Epidermal melanocyte (primary cell): ENCODE measurements at regions not wholly inside any gene's neighbourhood (a gene's known extent, or its start where the extent isn't known, plus 50 kb on each side); places are given as distances from the start of the nearest gene placed in this dataset.

ENCODE experiments used
- DNase-seq: peaks from one replicate; pipeline ENCODE4 v3.0.0; 2011; ENCODE audit warnings: low spot score; ENCODE audit not compliant: insufficient read length

DNA sequence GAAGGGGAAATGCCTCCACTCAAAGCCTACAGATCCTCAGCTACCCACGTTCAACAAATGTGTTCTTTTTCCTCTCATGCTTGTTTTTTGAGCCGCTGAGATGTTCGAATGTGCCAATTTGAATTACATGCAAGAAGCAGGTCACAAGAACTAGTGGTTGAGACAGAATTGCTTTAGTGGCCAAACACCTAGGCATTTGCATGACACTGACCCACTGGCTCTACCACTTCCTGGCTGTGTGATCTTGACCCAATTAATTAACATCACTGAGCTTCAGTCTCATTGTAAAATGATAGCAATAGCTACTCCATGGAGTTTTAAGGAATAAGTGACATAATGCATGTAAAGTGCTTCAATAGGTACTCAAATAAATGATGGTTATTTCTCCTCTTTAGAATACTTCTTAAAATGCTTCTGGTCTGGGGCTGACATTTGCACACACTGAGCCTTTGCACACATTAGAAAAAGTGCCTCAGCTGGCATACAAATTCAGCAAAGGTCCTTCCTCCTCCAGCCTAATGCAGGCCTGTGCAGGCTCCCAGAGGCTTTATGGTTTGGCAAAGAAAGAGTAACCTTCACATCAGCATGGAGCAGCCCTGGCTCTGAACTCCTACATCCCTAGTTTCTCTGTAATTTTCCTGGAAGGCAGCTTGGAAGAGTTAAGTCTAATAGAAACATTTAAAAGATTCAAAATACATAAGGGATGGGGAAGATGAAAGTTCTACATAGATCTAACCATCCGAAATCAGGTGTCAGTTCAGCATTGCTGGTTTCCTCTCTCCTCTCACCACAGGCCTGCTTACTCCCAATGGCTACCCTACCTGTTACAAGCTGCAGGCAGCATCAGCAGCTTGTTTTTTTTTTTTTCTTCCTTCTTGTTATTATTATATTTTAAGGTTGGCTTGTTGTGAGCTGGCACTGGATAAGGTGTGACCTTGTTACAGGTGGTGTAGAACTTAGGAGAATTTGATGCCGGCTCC lies 107.4 kb downstream of the TBX19 start:
- DNase-seq = no peak

DNA sequence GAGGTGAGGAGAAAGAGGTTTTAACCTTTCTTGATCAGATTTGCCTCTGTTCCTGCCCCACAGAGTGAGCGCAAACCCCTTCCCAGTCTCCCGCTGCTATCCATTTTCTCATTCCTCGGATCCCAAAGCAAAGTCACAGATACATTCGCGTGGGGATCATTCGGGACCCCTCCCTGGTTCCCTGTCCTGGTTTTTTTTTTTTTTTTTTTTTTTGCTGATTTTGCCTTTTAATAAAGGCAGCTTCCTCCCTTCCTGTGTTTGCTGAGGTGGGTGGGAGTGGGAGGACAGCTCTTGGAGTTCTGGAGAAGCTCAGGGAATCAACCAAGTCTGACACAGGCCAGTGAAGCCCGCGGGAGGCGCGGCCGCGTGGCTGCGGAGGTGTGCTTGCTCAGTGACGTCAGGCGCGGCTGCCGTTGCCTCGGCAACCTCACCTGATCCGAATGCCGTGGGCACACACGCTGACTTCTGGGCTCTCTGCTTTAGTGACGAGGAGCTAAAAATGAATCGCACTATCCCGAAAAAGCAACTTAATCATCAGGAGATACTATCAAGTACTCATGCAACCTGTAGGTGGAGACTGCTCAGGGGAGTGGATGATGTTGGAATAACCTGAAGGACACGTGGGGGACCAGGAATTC lies 106.4 kb downstream of the TBX19 start:
- no peak for DNase-seq

DNA sequence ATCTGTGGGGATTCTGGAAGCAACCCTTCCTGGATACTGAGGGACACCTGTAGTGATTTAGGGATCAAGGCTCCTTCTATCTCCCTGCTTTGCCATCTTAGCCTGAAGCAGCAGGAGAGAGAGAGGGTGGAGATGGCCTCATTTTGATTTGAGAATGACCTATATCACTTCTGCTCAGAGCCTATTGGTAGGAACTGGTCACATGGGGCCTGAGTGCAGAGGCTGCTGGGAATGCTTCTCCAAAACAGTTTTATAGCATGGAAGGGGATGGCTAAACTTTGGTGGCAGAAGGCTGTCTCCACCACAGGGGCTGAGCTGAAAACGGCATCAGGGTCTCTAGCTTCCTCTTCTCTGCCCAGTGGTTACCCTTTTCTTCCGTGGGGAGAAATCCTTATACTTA lies 105.8 kb downstream of the TBX19 start:
- DNase-seq = no peak

DNA sequence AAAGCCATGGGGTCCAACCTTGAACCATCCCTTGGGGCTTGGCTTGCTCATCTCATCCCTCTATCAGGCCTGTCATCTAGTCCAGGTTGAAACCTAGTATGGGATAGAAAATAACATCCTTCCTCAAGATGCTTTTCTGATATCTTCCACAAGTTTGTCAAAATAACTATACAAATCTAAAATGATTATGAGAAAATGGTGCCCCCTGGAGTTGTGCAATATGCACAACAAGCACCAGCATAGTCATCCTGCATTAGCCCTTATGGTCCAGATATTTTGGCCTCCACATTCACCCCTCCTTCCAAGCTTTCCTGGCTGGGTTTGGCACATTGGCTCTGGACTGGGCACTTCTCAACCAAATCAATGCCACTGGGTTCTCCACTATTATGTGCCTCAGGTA lies 101.2 kb downstream of the TBX19 start:
- DNase-seq = no peak

DNA sequence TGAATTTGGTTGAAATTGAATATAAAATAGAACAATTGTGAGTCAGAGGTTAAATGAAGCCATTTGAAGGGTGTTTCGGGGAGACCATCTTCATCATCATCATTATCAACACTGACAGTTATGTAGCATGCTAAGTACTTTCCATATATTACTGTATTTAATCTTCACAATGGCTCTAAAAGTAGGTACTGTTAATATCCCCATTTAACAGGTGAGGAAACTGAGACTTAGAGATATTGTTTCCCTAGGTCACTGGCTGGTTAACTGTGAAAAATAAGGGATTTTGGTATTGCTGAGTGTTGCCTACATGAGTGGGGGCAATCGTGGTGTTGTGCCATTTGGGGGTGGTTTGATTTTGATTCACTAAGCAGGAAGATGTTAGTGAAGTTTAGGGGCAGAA lies 100.3 kb downstream of the TBX19 start:
- no peak for DNase-seq

DNA sequence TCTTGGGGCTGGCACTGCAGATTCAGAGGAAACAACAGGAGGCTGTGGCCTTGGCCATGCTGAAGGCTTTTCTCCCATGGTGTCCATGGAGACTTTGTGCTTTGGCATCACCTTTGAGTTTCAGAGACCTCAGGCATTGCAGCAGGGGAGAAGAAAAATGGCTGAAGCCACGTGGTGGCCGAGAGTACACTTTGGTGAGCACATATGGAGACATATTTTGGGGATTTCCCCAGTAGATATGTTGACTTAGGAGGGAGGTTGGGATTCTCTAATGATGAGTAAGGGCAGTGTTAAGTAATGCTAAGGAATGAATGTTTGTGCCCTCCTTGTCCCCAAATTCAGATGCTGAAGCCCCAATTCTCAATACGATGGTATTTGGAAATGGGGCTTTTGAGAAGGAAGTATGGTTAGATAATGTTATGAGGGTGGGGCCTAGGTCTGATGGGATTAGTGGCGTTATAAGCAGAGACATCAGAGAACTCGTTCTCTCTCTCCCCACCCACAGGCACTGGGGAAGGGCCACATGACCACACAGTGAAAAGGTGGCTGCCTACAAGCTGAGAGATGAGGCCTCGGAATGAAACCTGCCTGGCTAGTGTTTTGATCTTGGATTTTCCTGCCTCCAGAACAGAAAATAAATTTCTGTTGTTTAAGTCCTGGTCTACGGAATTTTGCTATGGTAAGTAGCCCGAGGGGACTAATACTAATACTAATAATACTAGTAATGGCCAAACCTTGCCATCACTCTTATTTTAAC lies 98.6 kb downstream of the TBX19 start:
- DNase-seq = no peak

DNA sequence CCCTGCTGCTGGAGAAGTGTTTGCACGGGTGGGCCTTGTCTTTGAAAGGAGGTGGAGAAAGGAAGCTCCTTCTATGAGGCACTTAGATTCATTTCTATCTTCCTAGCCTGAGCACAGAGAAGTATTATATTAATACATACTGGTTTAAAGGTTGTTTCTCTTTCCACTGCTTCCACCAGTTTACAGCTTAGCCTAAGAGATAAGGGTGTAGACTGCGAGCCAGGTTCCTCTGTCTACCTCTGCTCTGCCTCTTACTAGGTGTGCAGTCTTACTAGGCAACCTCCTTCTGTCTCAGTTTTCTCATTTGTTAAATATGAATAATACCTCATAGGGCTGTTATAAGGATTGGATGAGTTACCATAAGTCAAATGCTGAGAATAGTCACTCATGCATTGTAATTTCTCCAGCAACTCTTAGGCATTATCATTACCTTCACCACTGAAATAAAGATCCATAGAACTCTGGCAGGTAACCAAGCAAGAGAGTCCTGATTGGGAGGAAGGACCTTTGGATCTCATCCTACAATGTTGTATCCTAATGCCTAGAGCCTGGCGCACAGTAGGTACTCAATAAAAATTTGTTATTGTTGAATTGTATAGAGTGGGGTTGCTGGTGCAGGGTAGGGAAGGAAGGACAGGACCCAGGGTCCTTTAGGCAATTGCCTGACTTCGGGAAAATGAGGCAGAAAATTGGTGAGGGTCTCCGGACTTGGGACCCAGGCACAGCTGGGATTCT lies 95.1 kb downstream of the TBX19 start:
- DNase-seq = no peak

DNA sequence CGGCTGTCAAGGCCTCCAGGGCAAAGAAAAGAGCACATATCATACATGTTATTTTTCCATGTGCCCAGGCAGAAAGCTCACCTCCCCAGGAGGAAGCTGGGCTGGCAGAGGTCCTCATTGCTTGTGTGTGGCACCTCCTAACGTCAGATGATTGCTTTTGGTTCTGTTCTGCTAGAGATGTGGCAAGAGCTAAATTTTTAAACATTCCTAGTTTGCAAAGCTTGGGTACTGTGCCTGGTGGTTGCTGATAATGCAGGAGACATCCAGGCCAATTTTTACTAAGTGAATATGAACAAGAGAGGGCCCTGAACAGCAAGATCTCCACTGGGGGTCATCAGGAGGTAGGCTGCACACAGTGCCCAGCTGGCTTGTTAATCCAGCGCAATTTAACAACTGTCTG lies 93.9 kb downstream of the TBX19 start:
- DNase-seq = no peak

DNA sequence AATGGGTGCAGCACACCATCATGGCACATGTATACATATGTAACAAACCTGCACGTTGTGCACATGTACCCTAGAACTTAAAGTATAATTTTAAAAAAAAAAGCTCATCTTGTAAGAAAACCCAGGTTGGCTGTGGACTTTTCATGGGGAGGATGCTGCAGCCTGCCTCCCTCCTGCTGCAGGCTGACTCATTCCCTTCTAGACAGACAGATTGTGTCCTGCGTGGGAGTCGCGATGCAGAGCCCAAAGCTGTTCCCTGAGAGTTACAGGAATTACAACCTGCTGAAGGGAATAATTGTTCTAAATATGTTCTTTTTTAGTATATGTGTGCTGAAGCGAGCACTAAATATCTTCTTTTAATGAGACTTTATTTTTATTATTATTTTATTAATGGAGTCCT lies 93.2 kb downstream of the TBX19 start:
- DNase-seq = no peak

DNA sequence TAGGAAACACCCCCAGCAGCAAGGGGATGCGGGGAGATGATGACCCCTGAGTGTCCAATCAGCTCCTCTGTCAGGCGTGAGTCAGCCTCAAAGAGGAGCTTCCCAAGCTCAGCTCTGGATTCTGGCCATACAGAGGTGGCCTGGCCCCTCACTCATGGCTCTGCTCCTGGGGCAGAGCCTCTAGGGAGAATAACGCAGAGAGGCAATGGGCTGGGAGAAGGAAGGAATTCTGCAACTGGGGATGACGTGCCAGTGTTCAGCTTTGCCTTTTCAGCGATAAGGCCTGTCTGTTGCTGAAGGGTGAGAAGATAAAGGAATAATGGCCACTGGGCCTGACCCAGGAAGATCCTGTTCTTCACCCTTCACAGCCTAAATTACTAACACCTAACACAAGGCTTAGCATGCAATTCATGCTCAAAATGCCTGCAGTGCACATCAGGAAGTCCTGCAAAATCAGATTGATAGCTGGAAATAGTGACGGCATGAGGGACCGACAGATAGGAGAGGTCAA lies 92.2 kb downstream of the TBX19 start:
- DNase-seq = no peak

DNA sequence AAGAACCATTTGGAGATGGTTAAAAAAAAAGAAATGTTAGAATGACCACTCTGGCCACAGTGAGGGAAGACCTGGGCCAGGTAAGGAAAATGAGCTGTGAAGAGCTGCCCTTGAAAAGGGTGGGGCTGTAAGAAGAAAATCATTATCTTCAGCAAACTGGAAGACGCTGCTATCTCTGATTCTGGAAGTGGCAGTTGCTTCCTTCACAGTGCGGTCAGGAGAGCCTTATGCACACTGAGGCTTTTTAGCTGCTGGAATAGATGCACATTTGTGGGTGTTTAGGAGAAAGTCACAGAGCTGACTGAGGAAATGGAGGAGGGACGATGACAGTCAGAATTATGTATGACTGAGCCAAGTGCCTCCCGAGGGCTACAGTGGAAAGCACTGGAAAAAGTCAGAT lies 91.6 kb downstream of the TBX19 start:
- no peak for DNase-seq

DNA sequence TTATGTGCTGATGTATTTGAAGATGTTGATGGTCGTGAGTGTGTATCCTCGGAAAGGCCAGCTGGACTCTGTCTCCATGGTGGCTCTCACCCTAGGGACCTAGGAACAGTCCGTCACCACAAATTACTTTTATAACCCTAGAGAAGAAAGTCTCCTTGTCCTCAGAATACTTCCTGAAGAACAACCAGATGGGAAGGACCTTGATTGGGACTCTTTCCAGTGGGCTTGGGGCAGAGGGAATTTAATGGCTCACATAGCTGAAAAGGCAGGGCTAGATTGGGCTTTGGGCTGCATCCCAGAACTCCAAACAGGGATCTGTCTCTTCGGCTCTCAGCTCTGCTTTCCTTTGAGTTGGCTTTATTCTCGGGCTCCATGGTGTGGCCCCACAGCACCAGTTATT lies 90.8 kb downstream of the TBX19 start:
- DNase-seq = no peak

DNA sequence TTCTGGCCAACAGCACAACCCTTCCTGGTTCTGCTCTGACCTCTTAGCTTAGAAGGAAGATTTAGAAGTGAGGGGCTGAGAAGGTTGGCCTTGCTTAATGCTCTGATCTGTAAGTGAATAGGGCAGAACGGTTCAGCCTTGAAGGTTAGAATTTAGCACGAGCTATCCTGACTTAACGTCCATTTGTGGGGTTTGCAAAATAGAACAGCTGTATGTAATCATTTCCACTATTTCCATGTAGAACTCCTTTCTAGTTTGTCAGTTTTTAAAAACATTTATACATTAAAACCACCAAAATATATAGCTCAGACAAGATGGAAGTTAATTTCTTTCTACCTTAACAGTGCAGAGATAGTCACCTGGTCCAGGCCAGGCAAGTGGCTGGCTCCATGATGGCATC lies 89.9 kb downstream of the TBX19 start:
- no peak for DNase-seq

DNA sequence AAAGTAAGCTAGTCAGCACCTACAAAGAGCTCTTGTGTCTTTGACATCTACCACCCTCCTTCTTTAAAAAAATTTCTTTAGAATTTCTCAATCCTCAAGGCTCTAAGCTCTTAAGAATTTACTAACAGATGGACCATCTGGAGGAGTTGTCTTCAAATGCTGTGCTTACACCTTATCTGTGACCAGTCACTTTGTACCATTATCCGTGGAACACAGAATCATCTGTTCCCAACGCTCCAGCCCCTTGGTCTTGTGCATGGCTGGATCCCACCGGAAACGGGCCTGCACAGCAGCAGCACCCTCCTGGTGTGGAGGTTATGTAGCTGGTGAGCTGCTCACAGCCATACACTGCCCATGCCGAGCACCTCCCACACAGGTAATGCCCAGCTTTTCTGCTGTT lies 89.0 kb downstream of the TBX19 start:
- no peak for DNase-seq

DNA sequence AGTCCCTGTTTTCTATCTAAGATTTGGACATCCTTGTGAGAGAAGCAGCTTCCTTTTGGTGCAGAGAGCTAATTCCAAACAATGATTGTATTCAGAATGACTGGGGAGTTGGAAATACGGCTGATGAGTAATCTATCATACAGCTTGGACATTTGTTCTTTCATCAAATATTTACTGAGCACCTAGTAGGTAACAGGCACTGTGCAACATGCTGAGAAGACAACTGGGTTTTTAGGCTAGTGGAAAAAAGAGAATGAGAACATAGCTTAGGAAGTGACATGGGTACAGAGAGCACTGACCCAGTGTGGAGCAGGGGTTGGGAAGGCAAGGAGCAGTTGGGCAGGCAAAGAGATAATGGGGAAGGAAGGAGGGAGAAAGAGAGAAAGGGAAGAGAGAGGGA lies 87.5 kb downstream of the TBX19 start:
- DNase-seq = no peak

DNA sequence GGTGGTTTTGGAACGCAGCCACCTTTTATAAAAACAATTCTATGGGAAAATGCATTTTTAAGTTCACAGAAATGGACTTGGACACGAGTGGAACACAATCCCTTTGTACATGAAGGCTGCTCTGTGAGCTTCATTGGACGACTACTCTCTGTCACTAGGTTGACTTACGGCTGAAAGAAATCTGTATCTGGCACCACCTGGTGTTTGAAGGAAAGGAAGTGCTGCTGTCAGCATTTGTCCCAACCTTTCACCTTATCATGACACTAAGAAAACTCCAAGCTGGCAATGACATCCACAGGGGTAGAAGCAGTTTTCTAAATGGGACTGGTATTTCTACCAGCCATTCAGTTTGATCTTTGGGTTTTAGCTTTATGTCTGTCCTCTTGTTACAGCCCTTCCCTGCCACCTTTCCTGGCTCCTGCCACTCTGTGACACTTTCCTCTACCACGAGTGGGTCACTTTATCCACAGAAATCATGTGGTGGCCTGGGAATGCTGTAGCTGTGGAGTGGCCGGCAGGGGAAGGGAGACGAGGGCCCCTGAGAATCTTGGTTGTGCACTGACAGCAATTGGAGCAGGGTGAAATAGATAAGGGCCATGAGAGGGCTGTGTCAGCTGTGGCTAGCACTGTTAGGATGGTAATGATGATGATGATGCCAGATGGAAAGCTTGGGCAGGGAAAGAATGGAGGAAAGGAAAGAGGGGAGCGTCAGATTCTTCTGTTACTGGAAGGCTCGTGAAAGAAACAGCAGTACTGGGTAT lies 85.2 kb downstream of the TBX19 start:
- no peak for DNase-seq
